ENCODE measurements at regions not wholly inside any gene's neighbourhood (a gene's known extent, or its start where the extent isn't known, plus 50 kb on each side); places are given as distances from the start of the nearest gene placed in this dataset.

DNA sequence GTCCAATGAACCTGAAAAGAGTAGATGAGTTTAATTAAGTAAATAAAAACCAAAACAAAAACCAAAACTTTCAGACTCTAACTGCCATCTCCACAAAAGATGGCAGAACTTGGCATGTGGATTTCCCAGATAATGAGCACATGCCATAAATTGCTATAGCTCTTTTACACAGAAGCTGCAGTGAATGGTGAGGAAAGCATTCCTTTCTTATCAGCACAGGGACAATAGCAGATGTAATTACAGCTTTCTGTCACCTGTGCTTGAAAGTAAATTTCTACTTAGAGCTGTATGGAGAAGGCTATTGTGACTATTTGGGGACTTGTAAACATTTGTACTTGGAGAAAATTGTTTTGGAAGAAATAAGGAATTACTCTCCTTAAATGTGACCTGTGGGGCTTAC is 378.4 kb downstream of the RPRM start:
- no peak for DNase-seq (ENCODE audit: low read depth)

DNA sequence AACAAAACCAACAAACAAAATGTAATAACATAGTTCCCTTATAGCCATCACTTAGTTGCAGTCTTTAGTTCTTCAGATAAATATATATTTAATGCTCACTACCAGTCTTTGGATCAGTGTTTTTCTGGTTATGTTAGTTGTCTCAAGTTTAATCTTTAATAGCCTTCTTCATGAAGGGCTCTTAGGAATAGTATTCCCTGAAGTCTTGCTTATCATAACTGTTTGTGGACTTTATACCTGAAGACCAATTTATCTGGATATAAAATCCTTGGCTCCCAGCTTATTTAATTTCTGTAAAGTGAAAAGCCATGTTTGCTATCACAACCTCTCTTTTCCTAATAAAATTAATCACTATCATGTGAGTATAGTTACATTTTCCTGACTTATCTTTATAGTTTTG is 379.7 kb downstream of the ARL6IP6 start:
- DNase-seq (ENCODE audit: low read depth), result no peak

DNA sequence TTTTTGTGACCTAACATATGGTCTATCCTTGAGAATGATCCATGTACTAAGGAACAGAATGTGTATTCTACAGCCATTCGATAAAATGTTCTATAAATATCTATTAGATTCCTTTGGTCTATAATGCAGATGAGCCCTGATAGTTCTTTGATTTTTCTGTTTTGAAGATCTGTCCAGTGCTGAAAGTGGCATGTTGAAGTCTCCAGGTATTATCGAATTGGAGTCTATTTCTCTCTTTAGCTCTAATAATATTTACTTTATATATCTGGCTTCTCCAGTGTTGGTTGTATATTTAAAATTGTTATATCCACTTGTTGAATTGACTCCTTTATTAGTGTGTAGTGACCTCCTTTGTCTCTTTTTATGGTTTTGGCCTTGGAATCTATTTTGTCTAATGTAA is 377.9 kb downstream of the ARL6IP6 start:
- no peak for DNase-seq (ENCODE audit: low read depth)

DNA sequence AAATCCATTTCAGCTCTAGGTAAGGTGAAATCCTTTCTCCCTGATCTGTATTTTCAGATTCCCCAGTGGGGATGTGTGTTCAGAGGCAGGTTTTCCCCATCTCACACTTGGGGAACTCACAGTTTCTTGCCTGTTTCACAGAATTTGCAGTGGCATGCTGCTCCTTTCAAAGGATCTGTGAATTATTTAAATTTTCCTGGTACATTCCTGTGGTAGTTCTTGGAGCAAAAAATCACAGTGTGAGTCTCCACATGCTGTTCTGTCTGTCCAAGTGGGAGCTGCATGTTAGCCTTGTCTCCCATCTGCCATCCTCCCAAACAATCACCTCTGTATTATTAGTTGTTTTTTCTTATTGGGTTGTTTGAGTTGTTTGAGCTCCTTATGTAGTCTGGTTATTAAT is 372.9 kb downstream of the ARL6IP6 start:
- no peak for DNase-seq (ENCODE audit: low read depth)

DNA sequence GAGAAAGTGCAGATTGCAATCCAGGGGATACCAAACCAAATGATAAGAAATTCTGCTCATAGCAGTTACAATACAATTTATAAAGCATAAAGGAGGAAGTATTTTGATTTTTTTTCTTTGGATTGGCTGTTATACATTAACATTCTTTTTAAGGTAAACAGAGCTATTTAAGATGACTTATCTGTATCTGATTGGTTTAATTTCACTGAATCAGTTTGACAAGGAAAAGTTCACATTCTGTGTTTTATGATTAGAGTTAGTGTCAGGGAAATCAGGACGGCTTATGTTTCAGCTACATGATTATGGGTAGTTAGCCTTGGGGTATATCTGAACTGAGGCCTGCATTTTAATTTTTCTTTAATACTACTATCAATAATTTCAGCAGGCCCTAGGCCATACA is 360.9 kb downstream of the ARL6IP6 start:
- no peak for DNase-seq (ENCODE audit: low read depth)

DNA sequence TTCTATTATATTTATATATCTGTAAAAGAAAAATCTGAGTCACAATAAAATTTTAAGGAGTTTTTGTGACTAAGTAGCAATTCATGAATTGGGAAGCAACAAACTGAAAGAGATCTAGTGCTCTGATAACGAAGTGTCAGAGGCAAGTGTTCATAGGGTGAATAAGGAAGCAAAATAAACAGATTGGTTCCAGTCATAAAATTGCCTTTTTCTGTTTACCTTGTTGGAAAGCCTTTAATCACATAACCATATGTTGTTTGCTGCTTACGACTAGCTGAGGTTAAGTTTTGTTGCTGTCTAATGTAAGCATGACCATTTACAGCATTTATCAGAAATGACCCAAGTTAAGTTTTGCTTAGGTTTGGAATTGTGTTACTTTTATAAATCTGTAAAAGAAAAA is 358.9 kb downstream of the ARL6IP6 start:
- DNase-seq (ENCODE audit: low read depth), result no peak

DNA sequence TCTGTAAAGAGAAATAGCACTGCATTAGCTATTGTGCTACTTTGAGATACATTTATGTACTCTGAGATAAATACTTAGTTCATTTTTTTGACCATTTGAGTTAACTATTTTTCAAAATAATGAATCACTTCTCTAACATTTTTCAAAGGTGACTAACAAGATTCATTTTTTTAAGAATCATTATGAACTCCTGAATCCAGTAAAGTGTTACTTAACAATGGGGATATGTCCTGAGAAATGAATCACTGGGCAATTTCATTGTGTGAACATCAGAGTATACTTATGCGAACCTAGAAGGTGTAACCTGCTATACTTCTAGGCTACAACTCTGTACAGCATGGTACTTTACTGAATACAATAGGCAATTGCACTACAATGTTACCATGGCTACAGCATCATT is 355.8 kb downstream of the ARL6IP6 start:
- no peak for DNase-seq (ENCODE audit: low read depth)

DNA sequence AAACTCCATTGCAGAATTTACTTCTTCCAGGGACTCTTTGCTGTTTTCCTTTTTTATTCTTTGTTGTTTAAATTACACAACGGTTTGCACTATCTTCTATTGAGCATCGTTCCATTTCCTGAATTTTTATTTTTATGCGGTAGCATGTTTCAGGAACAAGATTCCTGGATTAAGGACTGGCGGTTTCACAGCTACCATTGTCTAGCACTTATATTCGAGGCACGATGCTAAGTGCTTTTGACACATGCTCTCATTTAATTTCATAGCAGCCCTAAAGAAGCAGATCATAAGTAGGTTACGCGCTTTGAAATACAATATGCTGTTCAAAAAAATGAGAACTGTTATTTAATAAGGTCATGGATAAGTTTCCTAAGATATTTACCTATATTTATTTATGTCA is 354.4 kb downstream of the ARL6IP6 start:
- DNase-seq (ENCODE audit: low read depth), result no peak

DNA sequence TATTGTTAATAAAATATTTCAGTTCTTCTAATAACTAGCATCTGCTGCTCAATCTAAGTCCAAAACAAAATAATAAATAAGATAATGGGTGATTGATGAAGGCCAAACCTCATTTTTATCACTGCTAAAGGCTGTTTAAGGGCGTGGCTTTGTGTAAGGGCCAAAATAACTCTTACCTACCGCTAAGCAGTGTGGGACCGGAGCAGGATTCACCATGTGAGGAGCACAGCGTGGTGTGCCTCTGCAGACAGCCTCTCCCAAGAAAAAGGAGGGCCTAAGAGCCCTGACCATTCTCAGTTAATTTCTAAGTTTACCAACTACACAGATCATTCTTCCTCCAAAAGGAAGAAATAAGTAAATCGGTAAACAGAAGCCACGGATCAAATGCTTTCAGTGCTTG is 353.7 kb downstream of the ARL6IP6 start:
- no peak for DNase-seq (ENCODE audit: low read depth)

DNA sequence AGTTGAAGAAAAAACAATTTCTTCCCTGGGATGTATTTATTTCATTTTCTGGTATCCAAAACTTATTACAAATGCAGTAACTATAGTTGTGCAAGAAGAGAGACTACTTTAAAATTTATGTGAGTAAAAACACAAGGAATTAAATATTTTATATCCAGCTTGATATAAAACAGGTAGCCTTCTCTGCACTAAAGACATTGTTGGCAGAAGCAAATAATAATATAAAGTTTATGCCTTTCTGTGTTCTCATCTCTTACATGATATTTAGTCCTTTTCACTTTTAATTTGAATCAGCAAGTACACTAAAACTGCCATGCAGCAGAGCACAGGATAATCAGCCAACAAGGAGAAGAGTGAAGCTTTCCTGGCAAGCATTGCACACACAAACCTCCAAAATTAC is 352.7 kb downstream of the ARL6IP6 start:
- DNase-seq (ENCODE audit: low read depth), result no peak

DNA sequence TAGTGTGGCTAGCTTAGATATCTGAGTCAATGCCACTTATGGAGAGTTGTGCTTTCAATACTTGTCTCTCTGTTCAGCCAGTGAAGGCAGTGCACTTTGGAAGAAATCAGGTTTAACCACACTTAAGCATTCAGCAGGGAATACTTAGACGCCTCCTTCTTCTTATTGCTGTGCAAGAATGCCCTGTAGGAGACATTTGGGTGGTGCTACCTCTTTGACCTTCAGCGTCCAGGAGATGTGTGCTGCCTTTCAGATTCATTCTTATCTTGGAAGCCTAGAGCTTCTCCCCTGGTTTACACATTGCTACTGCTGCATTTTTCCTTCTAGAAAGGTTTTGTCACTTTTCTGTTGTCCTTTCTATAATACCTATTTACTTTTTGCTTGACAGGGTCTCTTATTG is 350.5 kb downstream of the ARL6IP6 start:
- no peak for DNase-seq (ENCODE audit: low read depth)

DNA sequence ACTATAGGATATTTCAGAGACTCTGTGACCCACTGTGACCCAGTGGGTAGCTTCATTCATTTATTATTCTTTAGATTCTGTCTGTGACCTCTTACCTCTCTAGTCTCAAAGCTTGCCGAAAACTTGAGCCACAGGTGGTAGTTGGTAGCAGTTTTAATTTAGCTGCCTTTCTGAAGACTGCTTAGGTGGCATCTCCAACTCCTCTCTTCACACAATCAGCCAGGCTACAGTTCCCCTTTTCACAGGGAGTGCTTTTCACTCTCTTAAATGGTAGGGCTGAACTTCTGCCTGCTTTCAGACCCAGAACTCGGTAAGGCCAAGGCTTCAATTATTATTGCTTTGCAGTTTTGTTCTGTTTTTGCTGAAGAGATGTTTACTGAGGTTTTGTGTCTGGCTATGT is 349.6 kb downstream of the ARL6IP6 start:
- DNase-seq (ENCODE audit: low read depth), result no peak

DNA sequence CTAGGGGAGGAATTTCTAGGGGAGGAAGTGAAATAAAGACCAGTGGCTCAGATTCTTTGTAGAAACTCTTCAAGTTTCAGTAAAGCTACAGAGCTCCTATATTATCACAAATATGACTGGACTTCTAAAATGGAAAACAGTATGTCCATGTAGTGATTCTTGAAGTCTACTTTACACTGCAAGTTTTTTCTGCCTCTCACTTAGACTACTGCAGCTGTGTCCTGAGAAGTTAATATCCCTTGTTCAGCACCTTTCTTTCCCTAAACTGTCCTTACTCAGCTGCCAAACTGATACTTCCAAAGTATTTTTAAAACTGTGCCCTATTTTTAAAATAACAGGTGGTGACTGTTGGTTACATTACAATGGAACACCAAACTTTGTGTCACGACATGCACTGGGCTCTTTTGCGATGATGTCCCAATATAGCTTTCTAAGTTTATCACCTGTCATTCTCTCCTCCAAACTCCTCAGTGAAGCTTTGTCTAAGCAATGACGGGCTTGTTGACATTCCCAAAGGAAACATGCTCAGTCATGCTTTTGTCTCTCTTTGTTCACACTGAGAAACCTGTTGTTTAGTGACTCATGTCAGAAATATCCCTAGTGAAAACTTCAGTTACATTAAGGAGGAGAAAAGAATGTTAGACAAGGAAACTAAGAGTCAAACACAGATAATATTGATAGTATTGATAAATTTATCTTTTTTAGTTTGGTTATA is 341.1 kb downstream of the ARL6IP6 start:
- no peak for DNase-seq (ENCODE audit: low read depth)

DNA sequence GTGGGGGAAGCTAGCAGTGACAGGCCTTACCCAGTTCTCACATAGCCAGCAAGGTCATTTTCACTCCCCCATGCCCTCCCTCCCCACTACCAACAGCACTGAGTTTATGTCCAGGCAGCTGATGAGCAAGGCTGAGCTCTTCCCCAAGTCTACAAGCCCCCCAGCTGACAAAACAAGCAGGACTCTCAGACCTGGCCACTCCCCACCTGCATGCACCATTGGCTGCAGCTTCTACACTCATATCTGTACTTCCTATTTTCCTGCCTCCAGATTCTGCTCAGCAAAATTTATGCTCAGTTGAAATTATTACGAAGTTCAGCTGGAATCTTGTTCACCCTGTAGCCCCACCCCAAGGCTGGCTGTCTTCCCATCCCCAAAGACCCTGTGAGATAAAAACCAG is 339.3 kb downstream of the ARL6IP6 start:
- DNase-seq (ENCODE audit: low read depth), result no peak

DNA sequence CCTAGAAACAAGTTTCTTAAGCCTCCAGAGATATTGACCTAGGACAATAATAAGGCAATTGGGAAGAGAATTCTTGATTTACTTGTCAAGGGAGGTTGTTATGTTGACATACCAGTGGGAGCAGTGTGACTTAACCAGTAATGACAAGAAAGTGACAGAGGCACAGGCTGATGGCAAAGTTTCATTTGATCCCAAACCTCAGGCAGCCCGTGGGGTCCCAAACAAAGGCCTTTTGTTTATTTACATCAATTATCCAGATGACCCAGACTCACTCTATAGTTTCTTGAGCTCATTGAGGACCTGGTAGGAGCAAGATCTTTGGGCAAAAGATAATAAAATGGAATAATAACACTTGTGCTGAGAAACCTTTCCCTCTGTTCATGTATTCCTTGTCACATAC is 336.8 kb downstream of the ARL6IP6 start:
- no peak for DNase-seq (ENCODE audit: low read depth)

DNA sequence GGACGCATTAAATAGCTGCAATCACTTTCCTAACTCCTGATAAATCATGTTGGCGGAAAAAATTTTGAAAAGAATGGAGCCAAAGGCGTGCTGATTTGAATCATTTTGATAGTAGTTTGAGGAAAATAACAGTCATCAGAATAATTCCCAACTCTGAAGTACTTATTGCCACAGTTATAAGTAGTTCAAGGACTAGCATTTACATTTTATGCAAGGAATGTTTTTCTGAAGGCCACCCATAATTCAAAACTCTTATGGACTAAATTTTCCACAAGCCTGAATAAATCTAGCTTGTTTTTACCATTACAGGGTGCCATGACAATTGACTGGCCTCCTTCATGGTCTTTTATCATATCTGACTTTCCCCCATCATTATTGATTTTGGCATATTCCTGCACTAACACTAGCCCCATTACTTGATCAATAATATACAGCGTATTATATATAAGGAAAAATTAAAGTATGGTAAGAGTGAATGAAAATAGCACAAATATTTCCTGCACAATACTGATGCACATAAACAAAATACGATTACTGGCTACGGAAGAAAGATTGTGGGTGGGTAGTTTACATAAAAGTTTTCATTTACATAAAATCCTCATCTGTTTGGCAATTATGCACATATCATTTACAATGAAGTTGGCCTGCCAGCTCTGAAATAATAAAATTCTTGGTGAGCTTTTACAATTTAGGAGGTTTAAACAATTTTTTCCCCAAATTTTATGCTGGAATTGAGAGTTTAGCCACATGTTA is 334.6 kb downstream of the ARL6IP6 start:
- no peak for DNase-seq (ENCODE audit: low read depth)

DNA sequence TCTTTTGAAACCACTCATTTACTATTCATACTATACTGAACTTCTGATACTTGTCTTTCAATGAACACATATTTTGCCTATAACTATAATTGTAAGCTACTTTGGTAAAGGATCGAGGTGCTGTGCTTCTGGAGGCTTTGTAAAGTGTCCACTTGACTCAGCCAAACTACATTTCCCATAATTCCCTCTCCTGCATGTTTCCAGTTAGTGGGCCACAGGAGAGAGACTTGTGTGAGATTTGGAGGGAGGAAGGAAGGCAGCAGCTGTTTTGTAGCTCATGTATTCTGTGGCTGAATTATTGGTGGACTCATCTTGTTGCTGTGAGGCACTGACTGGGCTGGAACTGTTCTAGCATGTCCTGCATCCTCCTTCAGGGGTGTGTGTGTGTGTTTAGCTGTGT is 328.8 kb downstream of the ARL6IP6 start:
- no peak for DNase-seq (ENCODE audit: low read depth)

DNA sequence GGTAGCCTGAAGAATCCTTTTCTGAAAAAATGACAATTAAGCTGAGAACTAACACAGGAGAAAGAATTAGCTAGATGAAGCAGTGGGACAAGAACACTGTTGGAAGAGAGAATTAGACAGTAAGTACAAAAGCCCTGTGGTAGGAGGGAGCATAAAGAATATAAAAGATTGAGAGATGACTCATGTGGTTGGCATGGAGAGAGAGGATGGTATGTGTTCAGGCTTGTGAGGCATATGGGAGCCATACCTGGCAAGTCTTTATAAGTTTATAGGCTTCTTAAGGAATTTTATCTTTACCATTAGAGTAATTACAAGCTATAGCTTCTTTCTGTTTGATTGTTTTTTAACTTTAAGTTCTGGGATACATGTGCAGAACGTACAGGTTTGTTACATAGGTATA is 325.0 kb downstream of the ARL6IP6 start:
- no peak for DNase-seq (ENCODE audit: low read depth)

DNA sequence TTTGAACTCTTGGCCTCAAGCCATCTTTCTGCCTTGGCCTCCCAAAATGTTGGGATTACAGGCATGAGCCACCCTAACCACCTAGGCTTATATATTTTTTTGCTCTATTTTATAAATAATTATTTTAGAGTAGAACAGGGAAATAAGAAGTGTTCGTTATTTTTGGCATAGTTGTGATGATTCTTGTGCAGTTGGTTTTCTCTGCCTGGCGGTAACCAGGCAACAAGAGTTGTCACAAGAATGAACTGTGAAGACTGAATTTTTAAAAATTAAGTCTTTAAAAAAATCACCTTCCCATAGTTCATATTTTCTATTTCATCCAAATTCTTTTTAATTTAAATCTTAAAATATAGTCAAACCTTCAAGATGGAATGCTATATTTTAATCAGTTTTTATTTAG is 310.2 kb downstream of the ARL6IP6 start:
- no peak for DNase-seq (ENCODE audit: low read depth)

DNA sequence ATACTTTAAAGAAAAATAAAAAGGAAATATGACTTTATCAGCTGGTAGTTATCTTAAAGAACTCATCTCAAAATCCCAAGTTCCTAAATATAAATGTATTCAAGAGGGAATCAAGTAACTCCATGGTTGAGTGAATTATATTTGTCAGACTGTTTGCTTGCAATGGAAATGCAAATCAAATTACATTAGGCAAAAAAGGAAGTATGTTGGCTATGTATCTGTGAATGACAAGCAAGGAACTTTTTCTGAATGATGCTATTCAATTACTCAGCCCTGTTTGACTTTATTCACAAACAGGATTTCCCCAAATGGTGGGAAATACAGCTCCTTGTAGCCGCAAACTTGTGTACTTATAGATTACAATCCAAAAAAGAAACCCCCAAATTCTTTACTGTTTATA is 309.1 kb downstream of the ARL6IP6 start:
- DNase-seq (ENCODE audit: low read depth), result no peak

DNA sequence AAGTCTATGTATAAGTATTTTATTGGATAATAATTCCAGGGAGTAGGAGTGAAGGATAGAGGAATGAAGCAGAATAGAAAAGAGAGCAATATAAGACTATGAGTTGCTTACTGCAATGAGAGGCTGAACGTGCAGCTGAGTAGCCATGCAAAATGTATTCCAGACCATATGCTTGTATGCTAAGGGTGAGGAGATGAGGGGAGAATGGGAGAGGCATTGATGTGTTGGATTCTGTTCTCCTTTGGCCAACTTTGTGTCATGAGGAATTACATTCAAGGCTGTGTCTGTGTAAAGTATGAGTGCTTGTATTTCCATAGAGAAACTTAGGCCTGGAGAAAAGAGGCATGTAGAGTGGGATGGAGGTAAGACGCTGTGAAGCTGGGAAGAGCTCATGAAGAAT is 301.8 kb downstream of the ARL6IP6 start:
- no peak for DNase-seq (ENCODE audit: low read depth)

DNA sequence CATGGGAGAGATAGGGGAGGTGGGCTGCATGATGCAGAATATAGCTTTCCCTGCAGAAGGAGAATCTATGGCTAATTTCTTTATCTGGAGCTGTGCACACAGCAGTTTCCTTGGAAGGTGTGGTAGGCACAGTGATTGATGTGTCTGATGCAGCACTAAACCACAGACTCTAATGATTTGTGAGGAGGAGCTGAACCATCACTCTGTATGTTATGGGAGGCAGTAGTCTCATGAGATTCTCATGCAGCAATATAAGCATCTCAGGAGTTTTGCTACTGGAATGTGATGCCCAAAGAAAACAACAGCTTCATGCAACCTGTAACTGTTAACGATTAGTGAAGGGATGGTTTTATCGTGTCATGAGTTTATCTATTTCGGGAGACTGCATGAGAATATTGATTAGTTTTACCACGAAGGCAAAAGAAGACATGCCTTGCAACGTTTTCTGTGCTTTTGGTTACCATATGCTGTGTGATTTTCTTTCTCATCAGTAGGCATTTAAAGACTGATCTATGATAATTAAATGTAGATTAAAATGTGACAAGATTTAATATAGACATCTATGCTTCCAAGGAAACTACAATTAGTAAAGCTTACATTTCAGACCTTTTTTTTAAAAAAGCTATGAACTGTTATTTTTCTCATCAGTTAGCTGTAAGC is 286.8 kb downstream of the ARL6IP6 start:
- DNase-seq (ENCODE audit: low read depth), result no peak

DNA sequence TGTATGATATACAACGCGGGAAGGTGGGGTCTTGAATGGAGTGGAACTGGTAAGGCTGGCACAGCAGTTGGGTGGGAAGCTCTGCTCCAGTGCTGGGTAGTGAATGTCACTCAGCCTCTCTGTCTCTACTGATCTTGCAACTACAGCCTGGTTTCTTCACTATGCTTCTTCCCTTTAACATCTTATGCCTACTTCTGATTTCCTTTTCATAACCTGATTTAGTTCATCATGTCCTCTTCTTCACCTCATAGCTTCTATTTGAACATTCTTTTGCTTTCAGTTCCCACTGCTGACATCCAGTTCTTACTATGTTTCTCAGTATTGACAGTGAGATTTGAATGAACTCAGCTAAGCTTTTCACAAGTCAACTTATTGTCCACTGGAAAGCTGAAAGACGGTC is 286.2 kb downstream of the ARL6IP6 start:
- DNase-seq (ENCODE audit: low read depth), result no peak

DNA sequence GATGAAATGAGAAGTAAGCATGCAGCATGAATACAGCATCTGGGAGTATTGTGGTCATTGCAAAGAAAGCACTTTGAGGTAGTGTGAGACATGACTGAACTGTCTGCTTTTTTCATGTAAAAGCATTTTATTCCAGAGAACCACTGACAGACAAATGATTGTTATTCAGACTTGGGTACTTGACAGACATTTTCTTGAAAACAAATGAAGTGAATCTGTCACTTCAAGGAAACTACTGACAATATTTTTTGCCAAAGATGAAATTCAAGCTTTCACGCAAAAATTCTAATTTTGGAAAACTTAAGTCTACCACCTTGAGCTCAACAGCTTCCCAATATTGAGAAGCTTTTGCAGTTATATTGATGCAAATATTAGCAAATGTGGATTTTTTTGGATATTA is 255.7 kb downstream of the ARL6IP6 start:
- no peak for DNase-seq (ENCODE audit: low read depth)
